Gastrocnemius medialis (tissue), 4 donors: ENCODE measurements at regions not wholly inside any gene's neighbourhood (a gene's known extent, or its start where the extent isn't known, plus 50 kb on each side); places are given as distances from the start of the nearest gene placed in this dataset.

Experiments used
- ATAC-seq, 2 donors: fragments of 150-250 bp; one replicate each; pipeline ENCODE4 v1.9.1; 2016
- DNase-seq, 2 donors: peaks; one replicate each; pipeline ENCODE4 v3.0.0-alpha.2; 2019
- H3K27ac ChIP-seq, 4 donors: fragments of 200-600 bp; sonication (generic); 1 replicate in 1 of 4; 2 replicates in 3 of 4; pipeline ENCODE4 v1.5.1; 2016 to 2018; ENCODE audit warnings: mild to moderate bottlenecking in 2 of 4, moderate library complexity in 1 of 4
- H3K27me3 ChIP-seq, 3 donors: fragments of 200-600 bp; sonication (generic) in 2 of 3; 1 replicate in 1 of 3; 2 replicates in 2 of 3; pipeline versions ENCODE4 v1.5.1 to v1.6.0; 2016 to 2019; ENCODE audit warnings: mild to moderate bottlenecking in 1 of 3, moderate library complexity in 1 of 3
- H3K36me3 ChIP-seq, 2 donors: fragments of 200-600 bp; sonication (generic) in 1 of 2; one replicate each; pipeline ENCODE4 v1.5.1; 2017 to 2018
- H3K4me1 ChIP-seq, 2 donors: fragments of 200-600 bp; sonication (generic) in 1 of 2; one replicate each; pipeline ENCODE4 v1.5.1; 2016 to 2017; ENCODE audit warnings: mild to moderate bottlenecking in 2 of 2
- H3K4me3 ChIP-seq, 4 donors: fragments of 200-600 bp; sonication (generic) in 3 of 4; 1 replicate in 1 of 4; 2 replicates in 3 of 4; pipeline ENCODE4 v1.5.1; 2016 to 2019; ENCODE audit warnings: mild to moderate bottlenecking in 2 of 4
- H3K9me3 ChIP-seq, 3 donors: fragments of 200-600 bp; sonication (generic) in 2 of 3; 1 replicate in 1 of 3; 2 replicates in 2 of 3; pipeline ENCODE4 v1.5.1; 2016 to 2019
- POLR2A ChIP-seq, 2 donors: fragments of 450-650 bp; IDR thresholded peaks; one replicate each; pipeline ENCODE4 v1.6.1; 2017; ENCODE audit warnings: antibody characterized with exemption in 2 of 2, mild to moderate bottlenecking in 2 of 2, moderate library complexity in 2 of 2
- in situ Hi-C, 4 donors: fragments of 200-750 bp; cut with MboI; loops; one replicate each; pipeline versions ENCODE4 v1.15.0 to v1.8.0; 2017; ENCODE audit warnings: low sequenced_read_pairs in 4 of 4
- intact Hi-C: fragments of 100-400 bp; cut with DNase I; formaldehyde crosslinking; loops from one replicate; pipeline ENCODE4 v1.15.1; 2023; ENCODE audit warnings: low total_unique reads
- TF ChIP-seq, protein P1 (sequence below), 5 experiments: fragments of 450-650 bp in 3 of 5; fragments of 200-600 bp in 2 of 5; sonication (generic) in 2 of 5; IDR thresholded peaks in 4 of 5; conservative IDR thresholded peaks in 1 of 5; 1 replicate in 4 of 5; 2 replicates in 1 of 5; pipeline ENCODE4 v1.5.1; 2016 to 2019; ENCODE audit warnings: antibody characterized with exemption in 5 of 5, mild to moderate bottlenecking in 3 of 5, moderate library complexity in 3 of 5

DNA sequence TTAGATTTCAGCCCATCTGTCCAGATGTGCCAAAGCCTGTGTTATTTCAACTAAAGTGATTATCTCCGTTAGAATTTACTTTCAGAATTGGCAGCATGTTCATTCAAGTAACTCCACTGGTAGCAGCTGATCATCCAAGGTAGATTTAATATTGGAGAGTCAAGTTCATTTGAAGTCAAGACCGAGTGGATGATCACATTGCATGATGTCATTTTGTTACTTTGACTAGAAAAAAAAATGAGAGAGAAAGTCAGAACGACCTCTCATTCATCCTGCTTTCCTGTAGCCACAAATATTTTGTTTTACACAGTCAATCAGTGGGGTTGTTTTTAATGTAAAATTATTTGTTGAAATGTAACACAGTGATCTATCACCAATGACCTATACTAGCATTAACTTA, 196.7 kb upstream of the PHYHIPL start:
- Histone ChIP-seq H3K27ac (no peak overlapping the region), H3K27me3 (no peaks in the 10 kb centered on the region), H3K36me3 (no peaks in the 10 kb centered on the region), H3K4me3 (no peak overlapping the region), H3K4me1 (no peaks in the 10 kb centered on the region), H3K9me3 (no peaks in the 10 kb centered on the region)
- TF ChIP-seq, protein P1, sequence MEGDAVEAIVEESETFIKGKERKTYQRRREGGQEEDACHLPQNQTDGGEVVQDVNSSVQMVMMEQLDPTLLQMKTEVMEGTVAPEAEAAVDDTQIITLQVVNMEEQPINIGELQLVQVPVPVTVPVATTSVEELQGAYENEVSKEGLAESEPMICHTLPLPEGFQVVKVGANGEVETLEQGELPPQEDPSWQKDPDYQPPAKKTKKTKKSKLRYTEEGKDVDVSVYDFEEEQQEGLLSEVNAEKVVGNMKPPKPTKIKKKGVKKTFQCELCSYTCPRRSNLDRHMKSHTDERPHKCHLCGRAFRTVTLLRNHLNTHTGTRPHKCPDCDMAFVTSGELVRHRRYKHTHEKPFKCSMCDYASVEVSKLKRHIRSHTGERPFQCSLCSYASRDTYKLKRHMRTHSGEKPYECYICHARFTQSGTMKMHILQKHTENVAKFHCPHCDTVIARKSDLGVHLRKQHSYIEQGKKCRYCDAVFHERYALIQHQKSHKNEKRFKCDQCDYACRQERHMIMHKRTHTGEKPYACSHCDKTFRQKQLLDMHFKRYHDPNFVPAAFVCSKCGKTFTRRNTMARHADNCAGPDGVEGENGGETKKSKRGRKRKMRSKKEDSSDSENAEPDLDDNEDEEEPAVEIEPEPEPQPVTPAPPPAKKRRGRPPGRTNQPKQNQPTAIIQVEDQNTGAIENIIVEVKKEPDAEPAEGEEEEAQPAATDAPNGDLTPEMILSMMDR (IDR thresholded peaks at IDR 0.05 in 4 of 5, conservative IDR thresholded peaks at IDR 0.05 in 1 of 5) = no peak
- TF ChIP-seq POLR2A (IDR thresholded peaks at IDR 0.05) = no peak
- ATAC-seq = no peak
- DNase-seq = no peak
- intact Hi-C loops (no loop called here), in situ Hi-C loops (no loop called here)

GRCh38 chr10:58980826-58981415, 195.5 kb upstream of the PHYHIPL start:
- Histone ChIP-seq H3K4me1 (no peaks in the 10 kb centered on the region), H3K9me3 (no peaks in the 10 kb centered on the region), H3K27ac (no peak overlapping the region), H3K27me3 (no peaks in the 10 kb centered on the region), H3K36me3 (no peaks in the 10 kb centered on the region), H3K4me3 (no peak overlapping the region)
- DNase-seq (no peak), ATAC-seq (no peak)
- TF ChIP-seq POLR2A (IDR thresholded peaks at IDR 0.05) = no peak
- TF ChIP-seq, protein P1 (IDR thresholded peaks at IDR 0.05 in 4 of 5, conservative IDR thresholded peaks at IDR 0.05 in 1 of 5) = no peak
- in situ Hi-C loops (no loop called here), intact Hi-C loops (no loop called here)

DNA sequence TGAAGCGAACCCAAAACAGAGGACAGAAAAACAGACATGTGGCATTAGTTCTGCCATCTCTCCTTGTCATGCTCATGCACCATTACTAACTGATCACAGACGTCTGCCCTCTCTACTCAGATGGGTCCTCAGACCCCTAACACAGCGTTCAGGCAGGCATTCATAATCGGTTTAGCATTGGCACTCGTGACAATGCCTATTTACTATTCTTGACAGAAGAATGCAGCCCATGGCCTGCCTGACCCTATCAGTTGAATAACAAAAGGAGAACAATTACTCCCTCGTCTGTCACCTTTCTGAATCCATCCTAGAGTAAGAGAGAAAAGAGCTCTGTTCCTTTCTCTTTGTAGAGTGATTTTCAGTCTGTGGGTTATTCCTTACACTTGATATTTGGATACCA, 194.6 kb upstream of the PHYHIPL start:
- Histone ChIP-seq H3K9me3 (no peaks in the 10 kb centered on the region), H3K27ac (no peak overlapping the region), H3K36me3 (no peaks in the 10 kb centered on the region), H3K4me3 (no peak overlapping the region), H3K27me3 (no peaks in the 10 kb centered on the region), H3K4me1 (no peaks in the 10 kb centered on the region)
- in situ Hi-C loops (no loop called here), intact Hi-C loops (no loop called here)
- TF ChIP-seq, protein P1 (IDR thresholded peaks at IDR 0.05 in 4 of 5, conservative IDR thresholded peaks at IDR 0.05 in 1 of 5) = no peak
- TF ChIP-seq POLR2A (IDR thresholded peaks at IDR 0.05) = no peak
- ATAC-seq (no peak), DNase-seq (no peak)

DNA sequence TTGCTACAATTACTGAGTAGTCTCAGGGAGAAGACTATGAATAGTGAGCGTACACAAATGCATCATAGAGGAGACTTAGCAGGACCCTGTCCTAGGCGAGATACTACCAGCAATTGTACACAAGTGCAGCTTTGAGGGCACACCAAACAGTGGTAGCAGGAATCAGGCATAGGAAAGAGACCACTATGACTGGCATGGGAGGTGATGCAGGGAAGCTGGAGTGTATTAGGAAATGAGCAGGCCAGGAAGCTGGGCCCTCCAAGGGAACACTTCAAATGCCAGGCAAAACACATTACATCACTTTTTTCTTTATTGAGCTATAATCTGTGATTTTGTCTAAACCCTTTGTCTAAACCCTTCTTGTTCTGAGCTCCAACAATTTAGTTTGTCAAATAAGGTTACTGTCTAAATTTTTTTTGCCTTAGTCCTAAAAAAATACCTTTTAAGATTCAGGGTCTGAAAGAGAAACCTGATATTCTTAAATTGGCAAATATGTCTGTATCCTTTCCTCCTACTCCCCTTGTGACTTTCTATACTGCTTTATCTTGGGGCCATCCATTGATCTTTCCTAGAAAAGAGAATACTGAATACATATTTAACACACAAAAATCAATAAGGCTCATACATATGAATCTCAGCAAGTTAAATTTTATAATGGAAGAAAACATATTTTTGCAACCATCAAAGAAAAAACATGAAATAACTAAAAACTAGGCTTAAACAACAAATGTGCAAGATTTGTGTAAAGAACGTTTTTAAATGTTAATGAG, 193.8 kb upstream of the PHYHIPL start:
- in situ Hi-C loops = no loop called here
- no peak for ATAC-seq
- intact Hi-C loops = no loop called here

More for the DNA sequence above, 193.8 kb upstream of the PHYHIPL start:
- no peaks in the 10 kb centered on the region for H3K27me3 ChIP-seq
- no peak overlapping the region for H3K4me3 ChIP-seq
- H3K9me3 ChIP-seq = no peaks in the 10 kb centered on the region
- TF ChIP-seq, protein P1 (IDR thresholded peaks at IDR 0.05 in 4 of 5, conservative IDR thresholded peaks at IDR 0.05 in 1 of 5) = no peak
- no peak for TF ChIP-seq POLR2A (IDR thresholded peaks at IDR 0.05)
- DNase-seq = no peak
- H3K36me3 ChIP-seq = no peaks in the 10 kb centered on the region
- no peaks in the 10 kb centered on the region for H3K4me1 ChIP-seq
- H3K27ac ChIP-seq = no peak overlapping the region
